ENCODE measurements at regions not wholly inside any gene's neighbourhood (a gene's known extent, or its start where the extent isn't known, plus 50 kb on each side); places are given as distances from the start of the nearest gene placed in this dataset.

DNA sequence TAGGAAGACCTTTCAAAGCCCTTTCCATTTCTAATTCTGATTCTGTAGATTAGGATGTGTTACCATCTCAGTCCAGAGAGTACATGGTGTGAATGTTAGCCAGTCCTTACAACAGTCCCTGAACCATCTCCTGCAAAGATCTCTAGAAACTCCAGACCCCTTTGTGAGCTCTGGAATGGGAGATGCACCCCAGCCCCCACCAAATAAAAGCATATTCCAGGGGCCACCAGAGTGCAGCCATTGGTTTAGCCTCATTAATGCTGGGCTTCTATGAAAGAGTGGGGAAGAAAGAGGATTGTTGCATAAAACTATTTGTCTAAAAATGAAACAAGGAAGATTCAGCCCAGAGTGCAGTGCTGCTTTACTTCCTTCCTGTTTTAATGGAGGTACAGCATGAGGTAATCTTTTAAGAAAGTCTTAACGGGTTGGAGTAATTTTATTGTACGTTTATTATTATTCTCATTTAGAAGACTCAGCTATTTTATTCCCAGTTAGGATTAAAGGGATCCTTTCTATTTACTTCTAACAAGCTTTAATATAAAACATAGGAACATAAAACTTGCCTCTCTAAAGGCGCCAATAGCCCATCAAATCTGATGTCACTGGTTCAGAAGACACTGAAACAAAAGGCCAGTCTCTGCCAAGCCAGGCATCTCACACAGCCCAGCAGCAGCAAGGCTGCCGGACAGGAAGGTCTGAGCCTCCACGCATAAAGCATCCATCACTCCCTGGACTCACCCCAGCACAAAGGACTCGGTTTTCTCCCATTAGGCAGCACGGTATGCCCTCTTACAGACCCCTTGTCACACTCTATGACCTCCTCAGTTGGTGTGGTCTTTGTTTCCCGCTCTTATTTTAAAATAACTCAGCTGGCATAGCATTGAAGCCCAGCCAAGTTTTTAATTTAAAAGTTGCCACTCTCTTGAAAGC, 203.9 kb upstream of the BLID start:
- no peak for DNase-seq (ENCODE audit: low spot score)

- no peak for DNase-seq (ENCODE audit: low spot score)
Observed at GRCh38 chr11:122319085-122319484, 203.1 kb upstream of the BLID start.

DNA sequence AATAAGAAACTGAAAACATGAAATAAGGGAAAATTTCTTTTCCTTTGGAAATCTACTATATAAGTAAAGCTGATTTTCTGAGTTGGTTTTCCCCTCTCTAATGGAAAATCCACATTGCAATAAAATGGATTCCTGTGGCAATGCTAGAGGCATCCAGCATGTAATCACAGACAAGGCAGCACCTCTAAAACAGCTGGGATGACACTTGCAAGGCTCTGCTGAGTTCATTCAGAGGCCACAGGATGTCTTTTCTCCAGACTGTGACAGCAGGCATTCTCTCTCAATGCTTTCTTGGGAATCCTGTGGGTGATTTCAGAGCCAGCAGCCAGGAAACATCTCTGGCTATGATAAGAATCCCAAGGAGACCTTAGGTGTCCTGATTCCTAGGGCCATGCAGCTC, 201.3 kb upstream of the BLID start:
- no peak for DNase-seq (ENCODE audit: low spot score)

GRCh38 chr11:122313581-122313980, 197.6 kb upstream of the BLID start:
- peak; percentile 4 for DNase-seq (ENCODE audit: low spot score)

DNA sequence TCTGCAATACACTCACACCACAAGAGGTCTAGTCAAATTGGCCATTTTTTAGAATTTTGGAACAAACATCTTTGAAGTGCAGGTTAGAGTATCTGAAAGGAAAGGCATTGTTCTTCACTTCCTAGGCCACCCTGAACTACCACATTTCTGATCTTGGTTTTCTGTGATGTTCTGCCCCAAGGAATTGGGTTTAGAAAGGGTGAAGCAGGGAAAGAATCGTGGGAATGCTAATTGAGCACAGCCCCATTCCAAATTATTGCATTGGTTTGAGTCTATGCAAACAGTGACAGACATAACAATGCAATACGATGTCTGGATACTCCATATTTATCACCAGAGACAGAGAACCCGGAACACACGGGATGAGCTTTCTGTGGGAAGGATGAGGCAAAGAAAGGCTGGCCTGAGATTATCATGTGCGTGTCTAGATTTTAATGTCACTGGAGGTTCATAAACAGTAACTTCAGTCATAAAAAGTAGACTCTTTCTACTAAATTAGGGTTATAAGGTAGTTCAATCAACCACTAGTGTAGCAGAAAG, 195.3 kb upstream of the BLID start:
- no peak for DNase-seq (ENCODE audit: low spot score)

DNA sequence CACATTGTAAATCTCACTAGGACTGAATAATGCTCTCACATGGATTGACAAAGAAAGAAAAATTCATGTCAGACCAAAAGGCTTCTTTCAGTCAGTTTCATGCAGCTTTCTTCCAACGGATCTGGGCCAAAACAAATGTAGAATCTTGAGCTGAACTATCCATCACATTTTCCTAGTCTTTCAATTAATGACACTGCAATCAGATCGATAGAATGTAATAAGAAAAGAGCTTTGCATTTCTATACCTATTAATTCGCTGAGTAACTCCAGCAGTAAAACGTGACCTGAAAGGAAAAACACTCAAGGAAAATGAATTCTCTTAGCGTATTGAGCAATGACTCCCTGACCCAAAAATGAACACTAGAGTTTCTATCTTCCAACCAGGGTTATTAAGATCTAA, 194.8 kb upstream of the BLID start:
- no peak for DNase-seq (ENCODE audit: low spot score)

DNA sequence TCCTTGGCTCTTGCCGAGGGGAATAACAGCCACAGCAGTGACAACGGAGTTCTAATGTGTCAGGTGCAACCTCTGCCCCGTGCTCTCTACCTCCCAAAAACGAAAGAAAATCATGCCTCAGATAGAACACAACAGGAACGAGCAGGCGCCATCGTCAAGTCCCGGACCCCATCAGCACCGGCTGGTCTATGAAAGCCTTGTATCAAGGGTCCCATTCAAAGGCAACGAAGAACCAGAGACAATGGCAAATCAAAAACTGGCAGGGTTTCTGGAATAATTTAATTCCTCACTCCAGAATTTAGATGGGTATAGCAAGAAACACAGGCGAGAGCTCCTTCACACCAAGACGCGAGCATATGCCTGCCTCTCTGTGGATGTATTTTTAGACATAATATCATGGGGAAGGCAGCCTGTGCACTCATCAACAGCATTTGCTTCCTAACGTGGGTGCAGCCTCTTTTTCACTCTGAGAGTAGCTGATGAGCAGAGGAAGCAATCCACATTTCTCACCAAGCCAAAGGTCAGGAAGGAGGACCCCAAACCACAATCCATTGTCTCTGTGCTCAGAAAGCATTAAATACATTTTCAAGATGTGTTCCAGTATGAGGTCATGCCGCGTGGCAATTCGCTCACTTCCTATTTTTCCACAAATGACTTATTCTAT, 193.4 kb upstream of the BLID start:
- no peak for DNase-seq (ENCODE audit: low spot score)

- DNase-seq (ENCODE audit: low spot score): no peak
Observed at GRCh38 chr11:122308226-122308625, 192.2 kb upstream of the BLID start.

DNA sequence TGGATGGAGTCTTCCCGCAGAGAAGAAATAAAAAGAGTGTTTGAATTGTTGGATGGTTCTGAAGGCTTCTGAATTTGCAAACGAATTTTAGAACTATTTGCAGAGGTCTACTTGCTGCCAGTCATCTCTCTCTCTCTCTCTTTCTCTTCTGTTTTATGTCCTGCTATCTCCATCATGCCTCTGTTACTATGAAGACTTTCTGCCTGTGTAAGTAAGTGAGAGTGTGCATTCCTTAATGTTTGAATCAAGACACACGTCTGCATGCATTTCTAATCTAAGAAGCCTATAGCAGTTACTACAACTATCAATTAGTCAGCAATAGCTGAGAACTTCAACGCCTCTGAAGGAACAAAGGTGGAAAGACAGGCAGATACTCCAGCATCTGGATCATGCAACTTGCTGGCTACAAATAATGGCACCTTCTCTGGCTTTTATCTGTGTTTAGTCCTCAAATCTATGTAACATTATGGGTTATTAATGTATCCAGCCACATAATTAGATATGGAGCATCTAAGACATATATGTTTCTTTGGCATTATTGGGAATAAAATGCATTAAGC, 191.5 kb upstream of the BLID start:
- no peak for DNase-seq (ENCODE audit: low spot score)

- no peak for DNase-seq (ENCODE audit: low spot score)
Observed at GRCh38 chr11:122306831-122307391, 190.9 kb upstream of the BLID start.

GRCh38 chr11:122305426-122306320, 189.7 kb upstream of the BLID start:
- DNase-seq (ENCODE audit: low spot score): no peak

- DNase-seq (ENCODE audit: low spot score): no peak
Observed at GRCh38 chr11:122304973-122305372, 189.0 kb upstream of the BLID start.

DNA sequence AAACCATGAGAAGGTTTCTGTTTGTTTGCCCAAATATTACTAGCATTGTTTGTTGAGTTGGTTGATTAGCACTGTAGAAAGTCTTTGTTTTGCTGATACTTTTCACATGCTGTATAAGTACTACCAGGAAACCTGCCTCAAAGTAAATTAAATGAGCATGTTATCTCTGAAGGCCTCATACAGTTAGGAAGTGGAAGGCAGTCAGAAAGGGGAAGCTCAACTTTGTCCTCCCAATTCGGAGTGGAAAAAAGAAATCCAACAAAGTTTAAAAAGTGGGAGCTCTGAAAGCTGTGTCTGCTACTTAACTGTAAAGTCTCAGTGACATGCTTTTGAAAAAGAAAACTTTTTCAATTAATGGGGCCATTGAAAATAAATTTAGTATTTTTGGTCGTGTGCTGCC, 188.3 kb upstream of the BLID start:
- DNase-seq (ENCODE audit: low spot score): no peak

GRCh38 chr11:122294041-122294440, 178.0 kb upstream of the BLID start:
- DNase-seq (ENCODE audit: low spot score): no peak

DNA sequence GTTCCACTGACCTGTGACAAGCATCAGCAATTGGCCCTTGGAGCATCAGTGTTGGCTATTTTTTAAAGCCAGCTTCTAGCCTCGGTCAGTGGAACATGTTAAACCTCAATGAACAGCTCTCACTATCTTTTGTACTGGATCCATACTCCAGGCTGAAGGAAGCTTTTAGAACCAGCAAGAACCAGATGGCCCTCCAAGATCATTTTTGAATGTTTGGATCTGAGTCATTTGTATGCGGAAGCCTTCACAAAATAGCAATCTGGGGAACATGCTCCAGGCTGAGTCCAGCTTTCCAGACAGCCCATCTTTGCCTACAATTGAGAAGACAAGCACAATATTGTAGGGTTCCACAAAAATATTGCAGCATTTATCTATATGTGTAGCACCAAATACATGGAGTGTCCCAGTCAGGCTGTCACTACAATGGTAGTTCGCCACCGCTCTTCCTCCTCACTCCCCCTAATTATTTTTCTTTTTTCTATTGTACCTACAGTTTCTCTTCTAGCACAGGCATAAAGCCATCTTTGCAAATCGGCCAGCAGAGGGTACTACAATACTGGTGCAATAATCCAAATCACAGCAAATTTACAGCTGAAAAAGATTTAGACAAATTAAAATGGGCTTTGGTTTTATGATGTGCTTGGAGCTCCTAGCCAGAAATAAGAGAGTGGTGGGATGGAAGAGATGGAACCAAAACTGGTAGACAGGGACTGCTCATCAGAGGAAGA, 177.4 kb upstream of the BLID start:
- no peak for DNase-seq (ENCODE audit: low spot score)

- no peak for DNase-seq (ENCODE audit: low spot score)
Observed at GRCh38 chr11:122287401-122287800, 171.4 kb upstream of the BLID start.

DNA sequence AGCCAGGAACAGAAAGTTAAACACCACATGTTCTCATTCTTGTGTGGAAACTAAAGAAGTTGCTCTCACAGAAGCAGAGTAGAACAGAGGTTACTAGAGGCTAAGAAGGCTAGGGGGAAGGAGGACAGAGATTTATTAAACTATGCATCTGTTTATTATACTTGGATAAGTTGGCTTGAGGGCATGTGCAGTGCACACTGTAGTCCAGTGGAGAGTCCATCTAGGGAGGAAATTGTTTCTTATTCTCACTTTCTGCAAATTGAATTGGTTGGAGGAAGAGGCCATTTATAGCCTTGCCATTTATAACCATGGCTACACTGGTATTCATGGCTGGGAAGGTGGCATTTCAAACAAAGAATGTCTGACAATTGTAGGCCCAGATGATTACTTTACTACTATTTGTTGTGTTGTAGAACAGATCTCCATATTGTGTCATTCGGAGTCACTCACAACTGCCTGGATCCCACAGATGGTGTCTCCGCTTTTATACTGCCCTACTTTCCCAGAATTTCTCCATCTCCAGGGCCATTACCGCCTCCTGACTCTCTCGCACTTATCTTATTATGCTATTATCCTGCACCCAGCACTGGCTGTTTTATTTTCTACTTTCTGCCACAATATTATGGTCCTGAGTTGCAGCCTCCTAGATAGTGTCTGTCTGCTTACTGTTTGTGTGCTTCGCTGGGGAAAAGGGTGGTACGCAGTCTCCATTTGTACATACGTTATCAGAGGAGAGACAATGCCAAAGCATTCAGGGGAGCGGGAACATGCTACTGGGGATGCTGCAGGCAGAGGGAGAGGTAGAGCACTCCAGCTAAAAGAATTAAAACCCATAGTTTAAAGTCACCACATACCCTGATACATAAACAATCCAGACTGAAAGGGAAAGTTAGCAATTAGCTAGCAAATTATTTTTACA, 169.3 kb upstream of the BLID start:
- no peak for DNase-seq (ENCODE audit: low spot score)

GRCh38 chr11:122280870-122281269, 164.9 kb upstream of the BLID start:
- no peak for DNase-seq (ENCODE audit: low spot score)

DNA sequence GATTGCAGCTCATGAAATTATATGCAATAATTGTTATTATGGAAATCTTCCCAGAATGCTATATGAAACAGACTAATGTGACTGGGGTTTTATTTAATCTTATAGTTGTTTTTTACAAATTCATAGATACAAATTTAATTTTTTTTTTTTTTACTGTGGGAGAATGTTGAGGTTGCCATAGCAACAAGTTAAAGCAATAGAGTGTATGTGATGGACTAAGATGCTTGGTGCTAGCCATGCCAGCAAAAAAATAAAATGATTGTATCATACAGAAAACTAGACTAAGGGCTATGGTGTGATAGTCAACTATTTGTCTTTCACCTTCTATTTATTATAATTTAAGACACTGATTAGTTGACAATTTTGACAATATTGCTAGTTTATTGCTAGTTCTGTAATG, 163.2 kb upstream of the BLID start:
- no peak for DNase-seq (ENCODE audit: low spot score)

GRCh38 chr11:122277493-122277892, 161.5 kb upstream of the BLID start:
- no peak for DNase-seq (ENCODE audit: low spot score)
